ENCODE measurements at regions not wholly inside any gene's neighbourhood (a gene's known extent, or its start where the extent isn't known, plus 50 kb on each side); places are given as distances from the start of the nearest gene placed in this dataset.
"Not testable (repeated sequence)": the region's sequence is repeated elsewhere in the genome, so short reads cannot be mapped to it uniquely, and the experiment has no call there.

DNA sequence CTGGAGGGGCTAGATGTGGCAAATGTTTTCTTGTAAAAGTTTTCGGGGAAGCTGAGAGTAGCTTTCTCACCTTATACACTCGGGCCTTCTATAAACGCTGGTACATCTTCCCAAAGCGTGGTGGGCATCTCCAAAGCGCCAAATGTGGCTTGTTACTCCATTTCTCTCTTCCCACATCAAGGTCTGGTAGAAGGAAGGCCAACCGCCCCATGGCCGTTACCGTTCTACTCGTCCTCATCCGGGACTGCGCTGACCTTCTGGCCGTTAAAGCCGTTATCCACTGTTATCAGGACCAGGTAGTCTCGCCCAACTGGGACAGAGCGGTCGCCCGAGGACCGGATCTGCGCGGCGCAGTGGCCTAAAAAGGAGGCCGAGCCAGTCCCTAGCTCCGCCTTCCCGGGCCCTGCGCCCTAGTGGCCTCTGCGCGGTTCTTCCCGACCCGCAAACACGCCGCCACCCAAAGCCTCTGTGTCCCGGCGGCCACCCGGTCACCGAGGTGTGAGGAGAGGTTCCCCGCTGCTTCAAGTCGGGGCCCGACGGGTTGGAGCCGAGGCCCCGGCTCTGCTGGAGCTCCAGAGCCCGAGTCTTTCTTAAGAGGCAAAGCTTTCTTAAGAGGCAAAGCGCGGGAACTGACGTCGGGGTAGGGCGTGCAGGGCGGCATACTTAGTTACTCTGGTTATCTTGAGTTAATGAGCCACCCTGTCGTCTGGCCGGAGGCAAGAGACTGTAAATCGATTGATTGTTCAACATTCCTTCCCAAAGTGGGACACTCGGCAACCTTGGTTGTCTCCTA is 90.5 kb downstream of the GPX5 start:
- in situ Hi-C loops (cut with MboI), result no loop called here
- H3K4me3 ChIP-seq, result no peak overlapping the region
- 37 to 42% methylated on average over 50 to 52 of the region's 52 CpGs for WGBS, 2 experiments (ENCODE audit: low coverage in 1 of 2, low lambda C conversion rate in 2 of 2, missing lambda C conversion rate in 2 of 2)
- H2AFZ ChIP-seq, result no peak overlapping the region
- H3K9me2 ChIP-seq (ENCODE audit: insufficient read depth), result no peaks in the 10 kb centered on the region
- H3F3A ChIP-seq (ENCODE audit: insufficient read depth), result no peaks in the 10 kb centered on the region
- no peaks in the 10 kb centered on the region for H4K20me1 ChIP-seq (ENCODE audit: insufficient read depth)
- DNase-seq, result no peak
- H3K9me3 ChIP-seq (ENCODE audit: low read depth), result no peaks in the 10 kb centered on the region
- no peaks in the 10 kb centered on the region for H3K36me3 ChIP-seq (ENCODE audit: low read depth)
- H3K27ac ChIP-seq, result no peak overlapping the region
- TF ChIP-seq EZH2phosphoT487 (IDR thresholded peaks at IDR 0.05; ENCODE audit: insufficient read depth, low read depth), result no peak
- no peak for TF ChIP-seq EZH2 (IDR thresholded peaks at IDR 0.05; ENCODE audit: insufficient read depth, poor library complexity, severe bottlenecking)
- peaks cover 8% of the 10 kb centered on the region; the same call in 1 of the 2 replicates for H3K27me3 ChIP-seq (replicated peaks; ENCODE audit: insufficient read depth)
- no peak overlapping the region for H3K9ac ChIP-seq
- H3K4me2 ChIP-seq (ENCODE audit: unreplicated experiment), result no peak overlapping the region
- no peaks in the 10 kb centered on the region for H3K79me2 ChIP-seq (ENCODE audit: insufficient read depth)
- no peaks in the 10 kb centered on the region for H3K4me1 ChIP-seq (ENCODE audit: insufficient read depth)

DNA sequence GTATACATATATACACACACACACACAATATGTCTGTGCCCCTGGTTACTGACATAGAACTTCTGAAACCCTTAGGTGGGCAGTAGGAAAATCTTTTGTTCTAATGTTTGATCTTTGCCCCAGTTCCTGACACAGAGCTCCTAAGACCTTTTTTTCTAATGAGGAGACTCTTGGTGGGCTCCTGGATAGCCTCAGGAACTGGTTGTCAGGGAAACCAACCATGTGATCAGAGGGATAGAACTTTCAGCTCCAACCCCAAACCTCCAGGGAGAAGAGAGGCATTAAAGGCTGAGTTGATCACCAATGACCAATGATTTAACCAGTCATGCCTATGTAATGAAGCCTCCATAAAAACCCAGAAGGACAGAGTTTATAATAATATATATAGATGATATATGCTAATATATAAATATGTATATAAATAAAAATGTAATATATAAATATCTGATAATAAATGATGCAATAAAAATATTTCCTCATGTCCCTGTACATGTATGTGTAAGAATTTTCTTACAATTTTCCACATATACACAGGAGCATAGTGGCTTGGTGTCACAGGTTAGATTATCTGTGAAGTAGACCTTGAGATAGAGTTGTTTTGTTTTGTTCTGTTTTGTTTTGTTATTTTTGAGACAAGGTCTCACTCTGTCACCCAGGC is 93.3 kb downstream of the GPX5 start:
- Histone ChIP-seq H3K9me3 (ENCODE audit: low read depth) (no peaks in the 10 kb centered on the region), H3K9ac (no peak overlapping the region), H3K27ac (no peak overlapping the region), H3K9me2 (ENCODE audit: insufficient read depth) (no peaks in the 10 kb centered on the region), H3F3A (ENCODE audit: insufficient read depth) (no peaks in the 10 kb centered on the region), H3K4me2 (ENCODE audit: unreplicated experiment) (no peak overlapping the region), H3K36me3 (ENCODE audit: low read depth) (no peaks in the 10 kb centered on the region), H2AFZ (no peak overlapping the region), H3K79me2 (ENCODE audit: insufficient read depth) (no peaks in the 10 kb centered on the region), H4K20me1 (ENCODE audit: insufficient read depth) (no peaks in the 10 kb centered on the region), H3K4me3 (no peak overlapping the region), H3K27me3 (replicated peaks; ENCODE audit: insufficient read depth) (0 out of 2 replicates have a peak, but pooled peaks cover 3% of the 10 kb centered on the region), H3K4me1 (ENCODE audit: insufficient read depth) (no peaks in the 10 kb centered on the region)
- no peak for DNase-seq
- TF ChIP-seq EZH2phosphoT487 (IDR thresholded peaks at IDR 0.05; ENCODE audit: insufficient read depth, low read depth) (no peak), EZH2 (IDR thresholded peaks at IDR 0.05; ENCODE audit: insufficient read depth, poor library complexity, severe bottlenecking) (no peak)
- in situ Hi-C loops (cut with MboI), result no loop called here

DNA sequence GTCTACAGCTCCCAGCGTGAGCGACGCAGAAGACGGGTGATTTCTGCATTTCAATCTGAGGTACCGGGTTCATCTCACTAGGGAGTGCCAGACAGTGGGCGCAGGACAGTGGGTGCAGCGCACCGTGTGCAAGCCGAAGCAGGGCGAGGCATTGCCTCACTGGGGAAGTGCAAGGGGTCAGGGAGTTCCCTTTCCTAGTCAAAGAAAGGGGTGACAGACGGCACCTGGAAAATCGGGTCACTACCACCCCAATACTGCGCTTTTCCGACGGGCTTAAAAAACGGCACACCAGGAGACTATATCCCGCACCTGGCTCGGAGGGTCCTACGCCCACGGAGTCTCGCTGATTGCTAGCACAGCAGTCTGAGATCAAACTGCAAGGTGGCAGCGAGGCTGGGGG is 95.6 kb downstream of the GPX5 start:
- H3K27ac ChIP-seq; H3K36me3 ChIP-seq (ENCODE audit: low read depth); H2AFZ ChIP-seq; H3K9me3 ChIP-seq (ENCODE audit: low read depth); H3K9me2 ChIP-seq (ENCODE audit: insufficient read depth); H3F3A ChIP-seq (ENCODE audit: insufficient read depth); H3K4me3 ChIP-seq; H3K27me3 ChIP-seq (replicated peaks; ENCODE audit: insufficient read depth); H3K4me2 ChIP-seq (ENCODE audit: unreplicated experiment); in situ Hi-C loops (cut with MboI); H4K20me1 ChIP-seq (ENCODE audit: insufficient read depth); DNase-seq; H3K79me2 ChIP-seq (ENCODE audit: insufficient read depth); H3K4me1 ChIP-seq (ENCODE audit: insufficient read depth); H3K9ac ChIP-seq: not testable (repeated sequence)
- WGBS, 2 experiments (ENCODE audit: low coverage in 1 of 2, low lambda C conversion rate in 2 of 2, missing lambda C conversion rate in 2 of 2), result 33 to 34% methylated on average over 20 to 21 of the region's 22 CpGs

DNA sequence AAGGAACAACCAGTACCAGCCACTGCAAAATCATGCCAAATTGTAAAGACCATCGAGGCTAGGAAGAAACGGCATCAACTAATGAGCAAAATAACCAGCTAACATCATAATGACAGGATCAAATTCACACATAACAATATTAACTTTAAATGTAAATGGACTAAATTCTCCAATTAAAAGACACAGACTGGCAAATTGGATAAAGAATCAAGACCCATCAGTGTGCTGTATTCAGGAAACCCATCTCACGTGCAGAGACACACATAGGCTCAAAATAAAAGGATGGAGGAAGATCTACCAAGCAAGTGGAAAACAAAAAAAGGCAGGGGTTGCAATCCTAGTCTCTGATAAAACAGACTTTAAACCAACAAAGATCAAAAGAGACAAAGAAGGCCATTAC is 97.6 kb downstream of the GPX5 start:
- H3F3A ChIP-seq (ENCODE audit: insufficient read depth); H3K27me3 ChIP-seq (replicated peaks; ENCODE audit: insufficient read depth); DNase-seq; H3K4me1 ChIP-seq (ENCODE audit: insufficient read depth); H3K9me2 ChIP-seq (ENCODE audit: insufficient read depth); H3K79me2 ChIP-seq (ENCODE audit: insufficient read depth); H3K27ac ChIP-seq; H3K9ac ChIP-seq; H2AFZ ChIP-seq; H3K36me3 ChIP-seq (ENCODE audit: low read depth); H3K9me3 ChIP-seq (ENCODE audit: low read depth); H3K4me3 ChIP-seq; H4K20me1 ChIP-seq (ENCODE audit: insufficient read depth); H3K4me2 ChIP-seq (ENCODE audit: unreplicated experiment); in situ Hi-C loops (cut with MboI): not testable (repeated sequence)
- WGBS, 2 experiments (ENCODE audit: low coverage in 1 of 2, low lambda C conversion rate in 2 of 2, missing lambda C conversion rate in 2 of 2), result 46 to 61% methylated on average over 3 of the region's 3 CpGs

DNA sequence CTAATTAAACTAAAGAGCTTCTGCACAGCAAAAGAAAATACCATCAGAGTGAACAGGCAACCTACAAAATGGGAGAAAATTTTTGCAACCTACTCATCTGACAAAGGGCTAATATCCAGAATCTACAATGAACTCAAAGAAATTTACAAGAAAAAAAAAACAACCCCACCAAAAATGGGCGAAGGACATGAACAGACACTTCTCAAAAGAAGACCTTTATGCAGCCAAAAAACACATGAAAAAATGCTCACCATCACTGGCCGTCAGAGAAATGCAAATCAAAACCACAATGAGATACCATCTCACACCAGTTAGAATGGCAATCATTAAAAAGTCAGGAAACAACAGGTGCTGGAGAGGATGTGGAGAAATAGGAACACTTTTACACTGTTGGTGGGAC is 100.7 kb downstream of the GPX5 start:
- H4K20me1 ChIP-seq (ENCODE audit: insufficient read depth); H3K4me3 ChIP-seq; H3K79me2 ChIP-seq (ENCODE audit: insufficient read depth); in situ Hi-C loops (cut with MboI); H3K9me3 ChIP-seq (ENCODE audit: low read depth); DNase-seq; H3K9me2 ChIP-seq (ENCODE audit: insufficient read depth); H3K36me3 ChIP-seq (ENCODE audit: low read depth); H3K4me2 ChIP-seq (ENCODE audit: unreplicated experiment); H2AFZ ChIP-seq; H3F3A ChIP-seq (ENCODE audit: insufficient read depth); H3K9ac ChIP-seq; H3K27ac ChIP-seq; H3K27me3 ChIP-seq (replicated peaks; ENCODE audit: insufficient read depth); H3K4me1 ChIP-seq (ENCODE audit: insufficient read depth): not testable (repeated sequence)
- 5 to 12% methylated on average over 2 of the region's 2 CpGs for WGBS, 2 experiments (ENCODE audit: low coverage in 1 of 2, low lambda C conversion rate in 2 of 2, missing lambda C conversion rate in 2 of 2)

All from GM23248 (cell line).